ENCODE measurements at regions not wholly inside any gene's neighbourhood (a gene's known extent, or its start where the extent isn't known, plus 50 kb on each side); places are given as distances from the start of the nearest gene placed in this dataset.

- no peak for DNase-seq
Measured at GRCh38 chr1:184310157-184310819, 76.5 kb upstream of the C1orf21 start.

- DNase-seq: no peak
Measured at GRCh38 chr1:184311580-184311979, 75.2 kb upstream of the C1orf21 start.

GRCh38 chr1:184315254-184315653 lies 71.6 kb upstream of the C1orf21 start:
- DNase-seq: no peak

DNA sequence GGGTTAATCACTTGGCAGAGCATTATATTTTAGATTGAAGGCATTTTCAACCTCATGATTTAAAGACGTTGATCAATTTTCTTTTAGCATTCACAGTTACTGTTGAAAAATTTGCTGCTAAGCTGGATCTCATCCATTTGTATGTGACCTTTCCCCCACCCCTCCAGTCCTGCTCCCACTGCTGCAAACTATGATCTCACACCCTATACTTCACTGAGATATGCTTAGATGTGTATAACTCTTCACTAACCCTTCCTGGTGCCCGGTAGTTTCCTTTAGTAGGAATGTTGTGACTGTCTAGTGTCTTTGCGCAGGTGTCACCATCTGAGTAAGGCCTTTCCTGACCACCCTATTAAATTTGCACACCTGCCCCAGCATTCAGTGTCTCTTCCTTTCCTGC lies 67.0 kb upstream of the C1orf21 start:
- no peak for DNase-seq

DNA sequence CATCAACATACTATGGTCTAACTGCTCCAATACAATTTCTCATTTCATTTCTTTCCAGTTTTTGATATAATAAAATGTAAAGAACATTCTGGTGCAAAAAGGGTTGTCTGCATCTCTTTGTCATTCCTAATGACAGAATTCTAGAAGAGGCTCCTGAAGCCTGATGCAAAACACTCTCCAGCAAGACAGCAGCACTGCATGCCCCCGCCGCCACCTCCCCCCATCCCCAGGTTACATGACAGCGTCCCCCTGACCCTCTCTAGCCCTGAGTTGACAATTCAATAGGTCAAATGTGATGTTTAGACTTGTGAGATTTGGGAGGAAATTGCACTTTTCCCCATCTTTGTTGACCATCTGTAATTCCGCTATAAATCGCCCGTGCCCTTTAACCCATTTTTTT lies 64.6 kb upstream of the C1orf21 start:
- no peak for DNase-seq

DNA sequence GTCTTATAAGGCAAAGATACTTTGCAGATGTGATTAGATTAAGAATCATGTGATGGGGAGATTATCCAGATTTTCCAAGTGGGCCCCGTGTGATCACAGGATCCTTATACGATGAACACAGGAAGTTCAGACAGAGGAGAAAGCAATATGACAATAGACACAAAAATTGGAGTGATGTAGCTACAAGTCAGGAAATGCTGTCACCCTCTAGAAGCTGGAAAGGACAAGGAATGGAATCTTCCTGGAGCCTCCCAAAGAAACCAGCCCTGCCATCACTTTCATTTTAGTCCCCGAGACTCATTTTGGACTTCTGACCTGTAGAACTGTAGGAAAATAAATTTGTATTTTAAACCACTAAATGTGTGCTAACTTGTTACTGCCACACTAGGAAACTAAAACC lies 61.9 kb upstream of the C1orf21 start:
- no peak for DNase-seq

DNA sequence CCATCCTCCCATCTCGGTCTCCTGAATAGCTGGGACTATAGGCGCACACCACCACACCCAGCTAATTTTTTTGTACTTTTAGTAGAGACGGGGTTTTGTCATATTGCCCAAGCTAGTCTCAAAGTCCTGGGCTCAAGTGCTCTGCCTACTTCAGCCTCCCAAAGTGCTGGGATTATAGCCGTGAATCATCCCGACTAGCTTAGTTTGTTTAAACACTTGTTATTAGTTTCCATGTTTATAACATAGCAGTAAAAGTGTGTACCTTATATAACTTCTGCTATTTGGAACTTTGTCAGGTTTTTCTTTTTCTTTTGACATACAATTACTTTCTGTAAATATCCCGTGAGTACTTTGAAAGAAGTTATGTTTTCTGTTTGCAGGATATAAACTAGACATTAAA lies 60.6 kb upstream of the C1orf21 start:
- DNase-seq: no peak

- DNase-seq: no peak
Measured at GRCh38 chr1:184329245-184329953, 57.4 kb upstream of the C1orf21 start.

GRCh38 chr1:184329962-184330868 lies 56.6 kb upstream of the C1orf21 start:
- peak in 2 of 56 donors; percentile 8 to 12 for DNase-seq

DNA sequence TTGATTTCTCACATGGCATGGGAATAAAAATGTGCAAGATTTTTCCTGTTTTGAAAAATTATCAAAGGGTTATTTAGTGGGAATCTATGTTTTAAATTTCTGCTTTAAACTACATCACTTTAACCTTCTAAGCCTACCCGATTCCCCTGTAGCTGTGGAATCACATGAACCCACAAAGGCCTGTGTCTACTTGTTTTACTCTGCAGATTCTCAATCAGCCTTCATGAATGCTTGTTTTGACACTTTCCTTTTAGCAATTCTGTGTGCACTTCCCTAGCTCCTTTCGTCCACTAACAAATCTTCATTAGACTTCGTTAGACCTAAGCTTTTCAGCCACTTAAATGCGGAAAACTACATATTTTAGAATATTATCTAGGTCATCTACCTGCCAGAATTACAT lies 56.0 kb upstream of the C1orf21 start:
- DNase-seq: no peak
